GM12891 (cell line): ENCODE measurements at regions not wholly inside any gene's neighbourhood (a gene's known extent, or its start where the extent isn't known, plus 50 kb on each side); places are given as distances from the start of the nearest gene placed in this dataset.

Experiments used
- PAX5 ChIP-seq: IDR thresholded peaks from 2 replicates; pipeline ENCODE4 v1.6.1; 2011; ENCODE audit warnings: low read length, moderate library complexity, mild to moderate bottlenecking; ENCODE audit not compliant: insufficient read depth, severe bottlenecking
- POLR2A ChIP-seq: IDR thresholded peaks from 2 replicates; pipeline ENCODE4 v1.6.1; 2011; ENCODE audit warnings: low read depth, low read length, control low read depth
- POLR2AphosphoS5 ChIP-seq: IDR thresholded peaks from 2 replicates; pipeline ENCODE4 v1.6.1; 2011; ENCODE audit warnings: low read depth, low read length, control low read depth
- POU2F2 ChIP-seq: IDR thresholded peaks from 2 replicates; pipeline ENCODE4 v1.6.1; 2011; ENCODE audit warnings: low read depth, mild to moderate bottlenecking, control low read depth, low read length, moderate library complexity
- SPI1 ChIP-seq: IDR thresholded peaks from 2 replicates; pipeline ENCODE4 v1.6.1; 2011; ENCODE audit warnings: low read depth, low read length, control low read depth
- TAF1 ChIP-seq: IDR thresholded peaks from 2 replicates; pipeline ENCODE4 v1.6.1; 2011; ENCODE audit warnings: low read depth, low read length, control low read depth

DNA sequence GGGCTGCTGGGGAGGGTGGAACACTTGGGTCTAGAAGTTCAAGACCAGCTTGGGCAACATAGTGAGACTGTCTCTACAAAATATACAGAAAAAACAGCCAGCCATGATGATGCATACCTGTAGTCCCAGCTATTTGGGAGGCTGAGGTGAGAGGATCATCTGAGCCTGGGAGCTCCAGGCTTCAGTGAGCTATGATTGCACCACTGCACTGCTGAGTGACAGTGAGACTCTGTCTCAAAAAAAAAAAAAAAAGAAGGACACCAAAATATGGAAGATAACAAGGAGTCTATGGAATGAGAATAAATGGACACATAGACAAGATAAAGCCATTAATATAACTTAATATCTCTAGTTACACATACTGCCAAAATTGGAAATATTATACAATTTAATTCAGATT lies 62.7 kb upstream of the IL15 start:
- no peak for TF ChIP-seq POLR2AphosphoS5
- no peak for TF ChIP-seq POLR2A
- no peak for TF ChIP-seq SPI1
- TF ChIP-seq TAF1: no peak
- TF ChIP-seq POU2F2: no peak
- no peak for TF ChIP-seq PAX5
